B cell (primary cell): ENCODE measurements at regions not wholly inside any gene's neighbourhood (a gene's known extent, or its start where the extent isn't known, plus 50 kb on each side); places are given as distances from the start of the nearest gene placed in this dataset.

ENCODE experiments used
- EZH2 ChIP-seq: IDR thresholded peaks from 2 replicates; pipeline ENCODE4 v1.6.1; 2012; ENCODE audit warnings: borderline replicate concordance, low read depth, mild to moderate bottlenecking, moderate library complexity, low read length; ENCODE audit not compliant: insufficient read depth, poor library complexity, severe bottlenecking
- TF ChIP-seq, protein P1 (sequence below): fragments of 200-600 bp; IDR thresholded peaks from one replicate; pipeline ENCODE4 v1.8.0; 2022; ENCODE audit warnings: antibody characterized with exemption, mild to moderate bottlenecking

- TF ChIP-seq, protein P1, sequence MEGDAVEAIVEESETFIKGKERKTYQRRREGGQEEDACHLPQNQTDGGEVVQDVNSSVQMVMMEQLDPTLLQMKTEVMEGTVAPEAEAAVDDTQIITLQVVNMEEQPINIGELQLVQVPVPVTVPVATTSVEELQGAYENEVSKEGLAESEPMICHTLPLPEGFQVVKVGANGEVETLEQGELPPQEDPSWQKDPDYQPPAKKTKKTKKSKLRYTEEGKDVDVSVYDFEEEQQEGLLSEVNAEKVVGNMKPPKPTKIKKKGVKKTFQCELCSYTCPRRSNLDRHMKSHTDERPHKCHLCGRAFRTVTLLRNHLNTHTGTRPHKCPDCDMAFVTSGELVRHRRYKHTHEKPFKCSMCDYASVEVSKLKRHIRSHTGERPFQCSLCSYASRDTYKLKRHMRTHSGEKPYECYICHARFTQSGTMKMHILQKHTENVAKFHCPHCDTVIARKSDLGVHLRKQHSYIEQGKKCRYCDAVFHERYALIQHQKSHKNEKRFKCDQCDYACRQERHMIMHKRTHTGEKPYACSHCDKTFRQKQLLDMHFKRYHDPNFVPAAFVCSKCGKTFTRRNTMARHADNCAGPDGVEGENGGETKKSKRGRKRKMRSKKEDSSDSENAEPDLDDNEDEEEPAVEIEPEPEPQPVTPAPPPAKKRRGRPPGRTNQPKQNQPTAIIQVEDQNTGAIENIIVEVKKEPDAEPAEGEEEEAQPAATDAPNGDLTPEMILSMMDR: no peak
- TF ChIP-seq EZH2: no peak
Measured at GRCh38 chr3:24830230-24831152, 335.8 kb upstream of the THRB start.
